CD4-positive, alpha-beta T cell treated with Interleukin-15 for 4 hours (primary cell): ENCODE measurements at regions not wholly inside any gene's neighbourhood (a gene's known extent, or its start where the extent isn't known, plus 50 kb on each side); places are given as distances from the start of the nearest gene placed in this dataset.

Experiments used
- DNase-seq: peaks from one replicate; pipeline ENCODE4 v3.0.0-alpha.2; 2020; ENCODE audit warnings: low spot score

DNA sequence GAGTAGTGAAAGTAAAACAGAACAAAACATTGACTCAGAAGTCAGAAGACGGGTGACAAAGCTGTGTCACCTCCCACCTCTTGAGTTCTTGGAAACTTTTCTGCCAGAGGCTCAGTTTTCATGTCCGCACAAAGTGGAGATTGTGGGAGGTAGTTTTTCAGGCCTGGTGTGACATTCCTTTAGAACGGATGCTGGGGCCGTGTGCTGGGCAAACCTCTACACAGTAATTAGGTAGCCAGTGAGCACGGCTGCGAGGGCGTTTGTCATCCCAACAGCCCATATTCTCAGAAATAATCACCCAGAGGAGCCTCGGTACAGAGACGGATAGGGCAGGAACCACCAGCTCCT, 1054.4 kb downstream of the TBC1D22A start:
- no peak for DNase-seq

DNA sequence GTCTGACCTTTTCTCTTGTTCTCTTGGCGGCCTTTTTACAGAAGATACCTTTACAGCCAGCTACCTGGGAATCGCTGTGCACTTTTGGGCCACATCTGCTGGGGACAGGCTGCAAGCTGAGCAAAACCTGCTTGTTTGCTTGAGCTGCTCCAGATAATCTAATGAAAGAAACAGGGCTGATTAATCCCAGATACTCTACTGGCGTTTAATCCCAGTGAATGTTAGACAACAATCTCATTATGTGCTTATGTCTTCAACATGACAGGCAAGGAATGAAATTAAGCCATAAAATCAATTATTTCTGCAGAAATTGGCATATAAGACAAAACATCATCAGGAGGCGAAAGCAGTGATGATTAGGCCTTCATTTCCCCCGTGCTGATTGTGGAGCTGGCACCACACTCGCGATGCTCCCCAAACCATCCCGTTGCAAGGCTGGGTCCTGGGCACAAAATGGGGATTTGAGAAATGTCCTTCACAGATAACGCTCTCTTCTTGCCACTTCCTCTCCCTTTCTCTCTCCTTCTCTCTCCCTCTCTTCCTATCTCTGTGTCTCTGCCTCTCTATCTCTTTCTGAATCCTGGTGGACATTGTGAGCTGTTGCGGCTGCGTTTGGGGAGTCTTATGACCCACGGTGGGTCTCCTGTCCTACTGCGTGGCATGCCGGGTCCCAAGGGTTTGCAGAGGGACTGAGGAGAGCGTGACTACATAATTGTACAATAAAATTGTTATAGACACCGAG, 1053.8 kb downstream of the TBC1D22A start:
- no peak for DNase-seq

- no peak for DNase-seq
Measured at GRCh38 chr22:47814474-47814873, 1052.0 kb downstream of the TBC1D22A start.

GRCh38 chr22:47813661-47814060, 1051.2 kb downstream of the TBC1D22A start:
- DNase-seq, result no peak

DNA sequence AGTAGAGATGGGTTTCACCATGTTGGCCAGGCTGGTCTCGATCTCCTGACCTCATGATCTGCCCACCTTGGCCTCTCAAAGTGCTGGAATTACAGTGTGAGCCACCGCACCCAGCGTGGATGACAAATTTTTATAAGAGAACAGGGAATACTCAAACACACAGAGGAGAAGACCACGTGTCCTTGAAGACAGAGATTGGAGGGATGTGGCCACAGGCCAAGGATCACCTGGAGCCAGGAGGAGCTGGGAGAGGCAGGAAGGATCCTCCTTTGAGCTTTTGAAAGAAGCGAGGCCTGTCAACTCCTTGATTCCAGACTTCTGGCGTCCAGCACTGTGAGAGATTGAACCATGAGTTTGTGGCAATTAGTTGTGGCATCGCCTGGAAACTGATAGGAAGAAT, 1049.5 kb downstream of the TBC1D22A start:
- no peak for DNase-seq

- no peak for DNase-seq
Measured at GRCh38 chr22:47810505-47811500, 1048.4 kb downstream of the TBC1D22A start.

DNA sequence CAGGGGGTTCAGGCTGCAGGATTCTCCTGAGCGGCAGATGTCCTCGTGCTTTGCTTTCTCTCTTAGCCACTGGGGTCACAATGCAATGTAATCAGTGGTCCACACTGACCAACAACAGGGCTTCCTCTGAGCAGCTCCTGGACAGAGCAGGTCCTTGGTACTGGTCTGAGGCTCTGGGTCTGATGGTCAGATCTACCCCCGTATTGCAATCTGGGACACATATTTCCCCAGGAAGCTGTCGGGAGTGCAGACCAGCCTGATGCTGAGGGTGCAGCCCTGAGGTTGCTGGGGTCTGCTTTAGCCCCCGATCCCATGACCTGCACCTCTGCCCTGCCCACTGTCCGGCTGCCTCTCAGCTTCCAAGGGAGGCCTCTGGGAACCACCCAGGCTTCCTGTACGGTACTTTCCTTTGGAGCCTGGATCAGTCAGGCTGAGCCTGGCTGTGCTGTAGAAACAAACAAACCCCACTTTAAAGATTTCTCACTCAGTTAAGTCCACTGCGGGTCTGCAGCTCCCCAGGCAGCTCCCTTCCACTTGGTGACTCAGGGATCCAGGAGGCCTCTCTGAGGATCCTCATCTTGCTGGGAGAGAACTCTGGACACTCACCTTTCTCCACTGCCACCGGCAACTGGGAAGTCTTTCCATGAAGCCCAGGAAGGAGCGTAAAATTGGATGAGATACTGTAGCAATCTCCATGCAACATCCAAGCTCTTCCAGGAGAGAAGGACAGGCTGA, 1046.6 kb downstream of the TBC1D22A start:
- no peak for DNase-seq

- DNase-seq, result no peak
Measured at GRCh38 chr22:47808236-47808635, 1045.8 kb downstream of the TBC1D22A start.

DNA sequence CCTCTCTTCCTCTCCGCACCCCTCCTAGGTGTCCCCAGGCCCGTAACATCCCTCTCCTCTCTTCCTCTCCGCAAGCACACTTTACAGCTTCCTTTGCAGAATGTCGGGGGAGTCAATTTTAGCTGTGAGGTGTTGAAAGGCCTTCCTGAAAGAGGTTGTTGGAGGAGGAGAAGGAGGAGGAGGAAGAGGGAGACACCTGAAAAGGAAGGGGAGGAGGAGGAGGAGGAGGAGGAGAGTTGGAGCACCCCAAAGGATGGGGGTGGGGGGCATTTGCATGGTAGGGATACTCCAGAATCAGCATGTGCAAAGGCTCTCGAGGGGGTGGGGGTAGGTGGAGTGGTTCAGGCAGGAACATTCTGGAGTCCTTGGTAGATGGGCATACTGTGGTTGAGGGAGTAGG, 1045.1 kb downstream of the TBC1D22A start:
- DNase-seq, result no peak

DNA sequence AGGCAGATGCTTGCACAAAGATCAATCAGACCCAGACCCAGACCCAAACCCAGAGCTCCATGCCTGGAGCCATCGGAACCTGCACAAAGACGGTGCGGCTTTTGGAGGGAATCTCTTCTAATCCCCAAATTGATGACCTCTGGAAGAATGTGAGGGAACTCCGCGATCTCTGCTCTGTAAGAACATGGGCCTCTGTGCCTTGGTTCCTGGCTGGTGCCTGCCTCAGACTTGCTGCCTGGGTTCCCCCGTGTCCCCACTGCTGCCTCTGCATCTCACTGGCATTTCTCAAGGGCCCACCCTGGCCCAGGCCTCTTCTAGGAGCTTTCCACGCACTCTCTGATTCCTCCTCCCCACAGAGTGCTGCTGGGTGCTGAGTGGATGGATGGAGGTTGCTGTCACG, 1044.4 kb downstream of the TBC1D22A start:
- no peak for DNase-seq

GRCh38 chr22:47805394-47805935, 1043.0 kb downstream of the TBC1D22A start:
- no peak for DNase-seq

- DNase-seq, result no peak
Measured at GRCh38 chr22:47804281-47804680, 1041.8 kb downstream of the TBC1D22A start.

DNA sequence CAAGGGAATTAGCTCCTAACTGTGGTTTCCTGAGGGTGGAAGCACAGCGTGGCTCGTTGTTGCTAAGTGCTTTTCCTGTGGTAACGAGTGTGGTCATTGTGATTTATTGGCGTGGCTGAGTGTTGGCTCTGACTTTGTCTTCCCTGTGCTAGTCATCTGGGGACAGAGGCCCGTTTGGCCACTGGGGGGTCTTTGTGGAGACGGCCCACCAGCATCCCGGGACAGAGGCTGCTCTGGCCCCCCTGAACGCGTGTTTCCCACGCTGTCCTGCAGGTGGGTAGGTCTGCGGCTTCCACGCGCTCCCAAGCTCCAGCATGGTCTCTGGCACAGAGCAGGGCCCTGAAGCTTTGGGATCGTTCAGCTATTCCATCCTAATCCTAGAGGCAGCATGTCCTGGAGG, 1040.0 kb downstream of the TBC1D22A start:
- no peak for DNase-seq

- DNase-seq, result no peak
Measured at GRCh38 chr22:47801541-47802245, 1039.2 kb downstream of the TBC1D22A start.

DNA sequence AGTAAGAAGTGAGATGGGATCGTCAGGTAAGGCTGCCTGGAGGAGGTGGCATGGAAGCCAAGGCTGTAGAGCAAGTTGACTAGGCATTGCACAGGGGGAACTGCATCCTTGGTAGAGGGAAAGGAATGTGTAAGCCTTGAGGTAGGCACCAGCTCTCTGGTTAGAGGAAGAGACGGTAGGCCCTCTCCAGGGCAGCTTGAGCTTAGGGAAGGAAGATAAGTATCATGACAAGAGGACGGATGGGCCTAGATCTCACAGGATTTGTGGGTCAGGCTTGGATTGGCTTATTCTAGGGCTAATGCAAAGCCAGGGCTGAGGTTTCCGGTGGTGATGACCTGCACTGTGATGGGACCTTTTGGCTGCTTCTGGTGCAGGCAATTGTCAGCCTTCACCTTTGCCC, 1035.8 kb downstream of the TBC1D22A start:
- no peak for DNase-seq

DNA sequence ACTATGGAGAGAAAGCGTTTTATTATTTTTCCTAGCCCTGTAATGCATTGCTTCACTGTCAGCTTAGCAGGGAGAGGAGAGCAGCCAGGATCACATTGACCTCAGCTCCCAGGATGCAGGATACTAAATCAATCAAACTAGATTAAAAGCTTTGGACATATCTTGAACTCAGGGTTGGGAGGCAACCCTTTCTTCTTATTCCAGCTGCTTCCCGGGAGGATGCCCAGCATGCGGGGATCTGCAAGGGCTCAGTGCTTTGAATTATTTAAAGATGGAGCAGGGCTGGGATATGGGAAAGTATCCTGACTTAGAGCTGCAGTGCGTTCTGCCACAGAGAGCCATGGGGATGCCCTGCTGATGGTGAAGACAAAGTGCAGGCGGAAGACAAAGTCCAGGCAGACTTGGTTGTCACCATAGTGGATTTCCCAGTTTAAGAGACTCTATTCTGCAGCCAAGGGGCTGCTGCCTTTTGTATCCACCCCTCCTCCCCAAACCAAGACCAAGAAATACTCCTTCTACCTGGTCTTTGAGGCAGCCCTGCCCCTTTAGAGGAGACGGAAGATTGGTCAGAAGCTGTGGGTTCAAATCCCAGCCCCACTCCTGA, 1035.0 kb downstream of the TBC1D22A start:
- no peak for DNase-seq

DNA sequence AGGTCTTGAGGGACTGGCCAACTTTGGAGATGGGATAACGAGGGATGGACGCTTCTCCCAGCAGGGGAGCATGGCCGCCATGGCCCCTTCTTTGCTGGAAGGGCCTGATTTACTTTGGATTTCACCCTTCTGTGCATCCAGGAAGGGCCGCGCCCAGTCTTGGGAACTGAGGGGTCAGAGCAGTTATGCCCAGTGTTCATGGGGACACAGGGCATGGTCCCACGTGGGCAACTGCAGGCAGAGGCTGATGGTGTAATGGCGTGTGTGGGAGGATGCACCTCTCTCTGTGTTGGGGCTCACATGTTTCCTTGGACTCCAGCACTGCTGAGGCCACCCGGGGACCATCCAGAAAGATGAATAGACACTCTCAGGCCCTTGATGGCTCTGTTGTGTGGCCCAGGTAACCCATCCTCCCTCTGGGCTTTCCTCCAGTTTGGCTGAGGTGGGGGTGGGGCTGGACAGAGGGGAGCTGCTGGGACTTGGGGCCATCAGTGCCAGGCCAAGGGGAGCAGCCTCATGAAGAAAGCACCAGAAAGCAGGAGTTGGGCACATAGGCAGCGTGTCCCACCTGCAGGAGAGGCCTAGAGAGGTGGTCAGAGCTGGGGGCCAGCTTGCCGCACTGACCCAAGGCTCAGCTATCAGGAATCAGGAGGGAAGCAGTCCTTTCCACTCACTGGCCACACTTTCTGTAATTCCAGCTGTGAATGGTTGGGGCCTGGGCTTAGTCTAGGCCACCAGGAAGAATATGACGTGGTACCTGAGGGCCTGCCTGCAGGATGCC, 1033.9 kb downstream of the TBC1D22A start:
- no peak for DNase-seq

GRCh38 chr22:47795477-47796127, 1033.2 kb downstream of the TBC1D22A start:
- no peak for DNase-seq

DNA sequence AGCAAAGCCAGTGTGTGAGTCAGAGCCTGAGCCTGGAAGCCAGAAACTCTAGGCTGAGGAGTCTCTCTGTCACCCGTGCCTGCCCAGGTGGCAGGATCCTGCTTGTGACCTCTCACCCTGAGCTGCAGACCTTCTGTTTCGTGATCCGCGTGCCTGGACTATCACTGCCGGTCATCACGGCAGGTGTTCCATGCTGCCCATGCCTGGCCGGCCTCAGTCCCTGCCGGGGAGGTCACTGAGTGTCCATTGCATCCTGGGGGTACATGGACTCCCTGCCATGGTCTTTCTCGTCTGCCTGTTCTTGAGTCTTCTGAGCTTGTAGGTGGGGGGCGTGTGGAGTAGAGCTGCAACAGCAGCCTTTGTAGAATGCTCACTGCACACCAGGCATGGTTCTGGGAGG, 1032.4 kb downstream of the TBC1D22A start:
- DNase-seq, result no peak
